C1 segment of cervical spinal cord (tissue), 14 donors: ENCODE measurements at regions not wholly inside any gene's neighbourhood (a gene's known extent, or its start where the extent isn't known, plus 50 kb on each side); places are given as distances from the start of the nearest gene placed in this dataset.

Experiments
- DNase-seq, 14 donors: peaks; one replicate each; lab custom pipeline; 2025; lab: John Stamatoyannopoulos, UW

DNA sequence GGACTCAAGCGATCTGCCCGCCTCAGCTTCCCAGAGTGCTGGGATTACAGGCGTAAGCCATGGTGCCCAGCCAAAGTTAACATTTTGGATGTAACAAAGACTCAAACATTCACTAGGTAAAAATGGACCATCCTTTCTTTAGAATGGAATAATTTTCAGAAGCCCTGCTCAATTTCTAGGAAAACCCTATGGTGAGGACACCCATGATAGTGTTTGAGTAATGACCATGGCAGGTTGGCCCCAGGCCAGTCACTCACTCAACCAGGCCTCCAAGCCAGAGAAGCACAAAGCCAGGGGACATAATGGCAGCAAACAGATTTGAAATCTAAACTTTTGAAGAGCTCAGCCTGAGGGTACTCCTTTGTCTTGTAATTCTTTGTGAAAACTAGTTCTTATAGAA, 59.9 kb upstream of the GPR6 start:
- DNase-seq, result no peak

DNA sequence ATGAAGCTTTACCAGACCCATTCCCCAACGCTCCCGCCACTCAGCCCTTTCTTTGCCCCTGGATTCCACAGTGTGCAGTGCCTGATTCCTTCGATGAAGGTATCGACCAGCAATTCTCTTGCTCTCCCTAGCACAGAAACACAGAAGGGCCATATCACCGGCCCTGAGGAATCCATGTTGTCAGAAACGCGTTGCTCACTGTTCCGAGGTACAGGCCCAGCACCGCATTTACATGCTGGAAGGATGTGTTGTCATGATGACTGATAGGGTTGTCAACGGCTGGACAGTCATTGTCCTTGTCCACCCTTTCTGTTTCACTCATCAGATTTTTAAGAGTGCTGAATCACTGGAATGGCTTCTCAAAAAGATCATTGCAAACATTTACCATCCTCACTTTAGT, 57.2 kb upstream of the GPR6 start:
- no peak for DNase-seq

DNA sequence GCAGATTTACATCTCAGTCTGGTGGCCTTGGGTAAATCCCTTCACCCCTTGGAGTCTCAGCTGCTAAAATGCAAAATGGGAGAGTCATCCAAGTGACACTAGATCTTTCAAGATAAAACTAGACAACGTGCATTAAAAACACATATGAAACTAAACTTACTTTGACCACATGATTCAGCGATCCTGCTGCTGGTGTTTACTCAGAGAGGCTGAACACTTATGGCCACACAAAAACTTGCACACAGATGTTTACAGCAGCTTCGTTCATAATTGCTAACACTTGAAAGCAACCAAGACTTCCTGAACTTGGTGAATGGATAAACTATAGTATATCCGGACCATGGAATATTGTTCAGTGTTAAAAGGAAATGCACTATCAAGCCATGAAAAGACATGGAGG, 55.3 kb upstream of the GPR6 start:
- DNase-seq, result no peak

DNA sequence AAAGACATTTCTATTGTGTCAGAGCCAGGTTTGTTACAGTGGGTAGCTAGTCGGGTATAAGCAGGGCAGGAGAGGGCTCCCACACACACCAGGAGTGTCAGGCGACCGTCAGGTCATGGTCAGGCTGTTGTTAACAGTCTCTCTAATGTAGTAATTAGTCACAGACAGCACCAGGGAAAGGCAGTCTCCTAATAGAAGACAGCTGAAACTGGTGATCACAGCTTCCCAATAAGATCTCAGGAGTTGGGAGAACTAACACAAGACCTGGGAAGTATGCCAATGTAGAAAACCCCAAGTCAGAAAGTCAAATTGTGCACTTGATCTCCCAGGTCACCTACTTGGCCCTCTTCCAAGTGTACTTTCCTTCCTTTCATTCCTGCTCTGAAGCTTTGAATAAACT, 53.0 kb upstream of the GPR6 start:
- no peak for DNase-seq

DNA sequence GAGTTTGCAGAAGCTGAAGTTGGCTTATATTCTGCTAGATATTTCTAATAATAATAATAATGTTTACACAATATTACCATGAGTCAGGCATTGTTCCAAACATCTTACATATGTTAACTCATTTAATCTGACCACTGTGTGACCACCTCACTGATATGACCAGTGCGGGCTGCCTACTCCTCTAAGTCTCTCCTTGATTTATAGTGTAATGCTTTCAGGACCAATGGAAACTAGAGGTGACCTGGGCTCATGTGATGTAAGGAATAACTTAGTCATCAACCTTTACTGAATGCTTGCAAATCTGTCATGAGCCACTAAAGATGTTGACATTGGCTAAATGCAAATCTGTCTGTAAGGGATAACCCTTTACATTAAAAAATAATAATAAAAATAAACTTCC, 51.1 kb upstream of the GPR6 start:
- no peak for DNase-seq
